ENCODE measurements at regions not wholly inside any gene's neighbourhood (a gene's known extent, or its start where the extent isn't known, plus 50 kb on each side); places are given as distances from the start of the nearest gene placed in this dataset.

GRCh38 chr6:144879436-144879835 lies 594.3 kb downstream of the UTRN start:
- Histone ChIP-seq H3K4me1 (ENCODE audit: control insufficient read depth in 4 of 4, insufficient read depth in 4 of 4, low read length in 3 of 4) (no peaks in the 10 kb centered on the region), H3K9ac (ENCODE audit: low read depth in 1 of 2, low read length in 2 of 2) (no peak overlapping the region), H3K4me3 (ENCODE audit: low read depth in 1 of 3, low read length in 3 of 3) (no peak overlapping the region), H3K27ac (ENCODE audit: low read depth in 1 of 2, low read length in 2 of 2) (no peak overlapping the region), H3K9me3 (ENCODE audit: control insufficient read depth in 4 of 4, low read length in 3 of 4) (no peaks in the 10 kb centered on the region), H3K27me3 (ENCODE audit: control insufficient read depth in 4 of 4, insufficient read depth in 4 of 4, low read length in 3 of 4) (no peaks in the 10 kb centered on the region), H3K36me3 (ENCODE audit: control insufficient read depth in 4 of 4, insufficient read depth in 3 of 4, low read depth in 1 of 4, low read length in 3 of 4) (no peaks in the 10 kb centered on the region)
- TF ChIP-seq REST (IDR thresholded peaks at IDR 0.05) = no peak
- TF ChIP-seq FOXA2 (IDR thresholded peaks at IDR 0.05) = no peak
- no peak for TF ChIP-seq JUND (IDR thresholded peaks at IDR 0.05)
- no peak for TF ChIP-seq HNF4A (conservative IDR thresholded peaks at IDR 0.05)
- WGBS = 82% methylated on average over 3 of the region's 3 CpGs
- no peak for DNase-seq (ENCODE audit: low spot score)

GRCh38 chr6:144882425-144882824 lies 597.3 kb downstream of the UTRN start:
- no peak for TF ChIP-seq FOXA1 (IDR thresholded peaks at IDR 0.05)
- no peak for TF ChIP-seq JUND (IDR thresholded peaks at IDR 0.05)
- no peak for TF ChIP-seq CTCF (IDR thresholded peaks at IDR 0.05; ENCODE audit: low read depth, low read length, missing input control)
- no peak for TF ChIP-seq HNF4G (IDR thresholded peaks at IDR 0.05)
- TF ChIP-seq YY1 (IDR thresholded peaks at IDR 0.05) = no peak
- peak; percentile 81 for TF ChIP-seq NR2F2 (IDR thresholded peaks at IDR 0.05)
- TF ChIP-seq SP1 (IDR thresholded peaks at IDR 0.05) = no peak
- no peak for TF ChIP-seq FOXA2 (IDR thresholded peaks at IDR 0.05)
- TF ChIP-seq REST (IDR thresholded peaks at IDR 0.05) = no peak
- TF ChIP-seq MAX (IDR thresholded peaks at IDR 0.05) = no peak
- no peak for TF ChIP-seq HNF4A (conservative IDR thresholded peaks at IDR 0.05)
- peak in 1 of 2 donors; percentile 6 for TF ChIP-seq RXRA (IDR thresholded peaks at IDR 0.05)
- no peak overlapping the region for H3K9ac ChIP-seq (ENCODE audit: low read depth in 1 of 2, low read length in 2 of 2)
- no peak overlapping the region for H3K4me3 ChIP-seq (ENCODE audit: low read depth in 1 of 3, low read length in 3 of 3)
- 80% methylated on average over 4 of the region's 4 CpGs for WGBS
- no peaks in the 10 kb centered on the region for H3K36me3 ChIP-seq (ENCODE audit: control insufficient read depth in 4 of 4, insufficient read depth in 3 of 4, low read depth in 1 of 4, low read length in 3 of 4)
- no peaks in the 10 kb centered on the region for H3K4me1 ChIP-seq (ENCODE audit: control insufficient read depth in 4 of 4, insufficient read depth in 4 of 4, low read length in 3 of 4)
- no peaks in the 10 kb centered on the region for H3K9me3 ChIP-seq (ENCODE audit: control insufficient read depth in 4 of 4, low read length in 3 of 4)
- H3K27me3 ChIP-seq (ENCODE audit: control insufficient read depth in 4 of 4, insufficient read depth in 4 of 4, low read length in 3 of 4) = no peaks in the 10 kb centered on the region
- no peak for DNase-seq (ENCODE audit: low spot score)
- no peak overlapping the region for H3K27ac ChIP-seq (ENCODE audit: low read depth in 1 of 2, low read length in 2 of 2)

Measured in liver (tissue), 8 donors.